Peyer's patch (tissue), 4 donors: ENCODE measurements at regions not wholly inside any gene's neighbourhood (a gene's known extent, or its start where the extent isn't known, plus 50 kb on each side); places are given as distances from the start of the nearest gene placed in this dataset.

Experiments used
- CTCF ChIP-seq, 6 experiments: fragments of 450-650 bp in 4 of 6; fragments of 200-600 bp in 2 of 6; sonication (generic) in 1 of 6; IDR thresholded peaks; one replicate each; pipeline ENCODE4 v1.5.1; 2017 to 2019; ENCODE audit warnings: antibody characterized with exemption in 6 of 6, mild to moderate bottlenecking in 3 of 6, moderate library complexity in 1 of 6
- POLR2A ChIP-seq, 2 donors: fragments of 450-650 bp; IDR thresholded peaks; one replicate each; pipeline ENCODE4 v1.5.1; 2017; ENCODE audit warnings: antibody characterized with exemption in 2 of 2, mild to moderate bottlenecking in 2 of 2, moderate library complexity in 2 of 2

GRCh38 chr2:48089644-48090043 is 183.3 kb upstream of the FBXO11 start:
- TF ChIP-seq CTCF (IDR thresholded peaks at IDR 0.05) (no peak), POLR2A (IDR thresholded peaks at IDR 0.05) (no peak)
